DMS79 treated with DMSO at 0.1 percent for 48 hours (cell line): ENCODE measurements at regions not wholly inside any gene's neighbourhood (a gene's known extent, or its start where the extent isn't known, plus 50 kb on each side); places are given as distances from the start of the nearest gene placed in this dataset.
"Not testable (repeated sequence)": the region's sequence is repeated elsewhere in the genome, so short reads cannot be mapped to it uniquely, and the experiment has no call there.

ENCODE experiments used
- DNase-seq: peaks from one replicate; lab custom pipeline; 2025; lab: John Stamatoyannopoulos, UW

DNA sequence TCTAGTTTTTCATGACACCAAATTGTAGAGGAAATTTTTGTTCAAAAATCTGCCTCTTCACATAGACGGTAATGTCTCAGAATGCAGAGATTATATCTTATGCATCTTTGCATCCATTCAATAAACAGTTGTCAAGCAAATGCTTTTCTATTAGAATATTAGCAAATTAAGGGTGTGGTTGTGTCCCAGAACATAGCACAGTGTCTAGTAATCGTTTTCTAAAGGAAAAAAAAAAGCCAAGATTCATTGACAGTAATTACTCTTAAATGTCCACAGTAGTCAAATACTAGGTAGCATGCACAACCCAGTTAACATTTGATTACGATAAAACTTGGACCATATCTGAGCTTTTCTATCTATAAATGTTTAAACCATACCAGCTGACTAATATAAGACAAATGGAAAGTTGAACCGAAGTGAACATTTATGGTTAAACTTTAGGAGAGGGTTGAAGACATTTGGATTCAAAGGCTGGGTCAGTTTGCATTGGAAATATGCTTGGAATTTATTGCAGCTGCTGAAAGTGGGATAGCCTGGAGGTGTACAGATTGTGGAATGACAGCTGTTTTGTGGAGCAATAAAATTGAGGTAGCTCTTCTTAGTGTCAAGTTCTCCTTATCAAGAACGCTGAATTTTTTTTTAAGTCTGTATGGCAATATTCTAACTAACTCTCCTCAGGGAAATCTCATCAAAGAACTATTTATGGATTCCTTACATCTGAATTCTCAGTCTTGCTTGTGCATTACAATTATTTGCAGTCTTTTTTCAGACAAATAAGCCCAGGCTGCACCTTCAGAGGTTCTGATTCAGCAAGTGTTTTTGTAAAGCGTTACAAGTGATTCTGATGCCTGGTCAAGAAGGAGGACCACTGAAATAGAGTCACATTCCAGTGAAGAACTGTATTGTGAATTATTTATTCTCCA lies 66.7 kb upstream of the ATP2B1 start:
- DNase-seq = no peak

DNA sequence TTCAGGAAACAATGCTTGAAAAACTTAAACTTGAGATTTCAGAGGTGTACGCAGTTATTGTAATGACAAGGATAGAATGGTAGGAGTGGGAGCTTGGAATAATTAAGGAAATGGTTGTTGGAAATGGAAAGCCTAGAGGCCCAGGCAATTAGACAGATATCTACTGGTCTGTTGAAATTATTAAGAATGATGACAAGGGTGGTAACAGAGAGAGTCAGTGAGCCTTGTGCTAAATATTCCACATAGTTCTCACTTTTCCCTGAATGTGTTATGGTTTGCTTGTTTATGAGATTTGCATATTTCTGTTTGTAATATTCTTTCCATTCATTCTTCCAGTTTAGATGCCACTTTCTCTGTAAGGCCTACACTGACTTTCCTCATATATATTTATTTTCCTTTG lies 66.0 kb upstream of the ATP2B1 start:
- no peak for DNase-seq

DNA sequence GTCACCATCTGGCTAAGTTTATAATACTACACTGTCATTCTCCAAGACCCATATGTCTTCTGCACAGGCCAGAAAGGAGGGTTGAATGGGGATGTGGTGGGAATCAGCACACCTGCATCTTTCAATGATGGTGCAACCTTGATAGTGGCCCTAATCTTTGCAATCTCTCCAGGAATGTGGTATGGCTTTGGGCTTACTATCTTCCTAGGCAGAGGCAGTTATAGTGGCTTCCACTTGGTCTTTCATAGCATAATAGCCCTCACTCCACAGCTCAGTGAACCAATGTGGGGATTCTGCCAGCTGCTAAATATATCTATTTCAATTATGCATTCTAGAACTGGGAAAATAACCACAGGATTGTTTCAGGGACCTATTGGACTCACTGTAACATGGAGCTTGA lies 61.8 kb upstream of the ATP2B1 start:
- DNase-seq = no peak

DNA sequence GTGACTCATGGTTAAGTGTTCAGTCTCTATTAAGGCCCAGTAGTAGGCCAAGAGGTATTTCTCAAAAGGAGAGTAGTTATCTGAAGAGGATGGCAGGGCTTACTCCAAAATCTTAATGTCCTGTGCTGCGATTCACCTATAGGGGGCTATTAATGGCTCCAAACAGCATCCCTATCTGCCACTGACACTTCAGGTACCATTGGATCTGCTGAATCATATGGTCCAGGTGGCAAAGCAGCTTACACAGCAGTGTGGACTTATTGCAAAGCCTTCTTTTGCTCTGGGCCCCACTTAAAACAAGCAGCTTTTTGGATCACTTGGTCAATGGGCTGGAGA lies 60.8 kb upstream of the ATP2B1 start:
- DNase-seq = no peak

DNA sequence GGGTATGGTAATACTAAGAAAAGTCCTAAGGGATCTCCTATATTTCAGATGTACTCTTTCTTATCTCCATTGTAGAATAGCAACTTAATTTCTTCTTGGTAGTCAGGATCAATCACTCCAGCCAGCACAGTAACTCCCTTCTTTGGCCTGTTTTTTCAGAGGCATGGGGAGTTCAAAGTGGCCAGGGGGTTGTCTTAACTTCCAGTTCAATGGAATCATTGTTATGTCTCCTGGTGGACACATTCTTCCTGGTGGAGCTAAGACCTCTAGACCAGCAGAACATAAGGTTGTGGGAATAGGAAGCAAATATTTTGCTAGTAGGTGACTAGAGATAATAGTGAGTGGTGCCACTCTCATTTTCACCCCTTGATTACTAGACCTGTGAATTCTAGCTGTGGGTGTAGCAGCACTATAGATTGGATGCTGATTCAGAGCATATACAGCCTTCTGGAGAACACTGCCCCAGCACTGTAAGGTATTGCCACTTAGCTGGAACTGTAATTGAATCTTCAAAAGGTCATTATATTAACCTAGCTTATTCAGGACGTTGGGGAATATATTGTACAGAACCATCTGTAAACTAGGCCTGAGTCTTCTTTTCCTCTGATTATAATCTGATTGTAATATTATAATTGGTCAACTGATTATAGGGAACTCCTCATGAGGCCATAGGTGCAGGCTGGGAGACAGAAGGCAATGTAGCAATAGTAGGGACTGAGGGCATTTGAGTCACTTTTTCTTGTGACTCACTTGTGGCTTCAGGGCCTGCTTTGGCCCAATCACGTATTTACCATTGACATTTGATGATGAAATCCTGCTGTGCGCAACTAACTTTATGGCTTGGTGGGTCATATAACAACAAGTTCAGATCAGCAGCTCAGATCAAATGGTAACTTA lies 60.2 kb upstream of the ATP2B1 start:
- DNase-seq = no peak

DNA sequence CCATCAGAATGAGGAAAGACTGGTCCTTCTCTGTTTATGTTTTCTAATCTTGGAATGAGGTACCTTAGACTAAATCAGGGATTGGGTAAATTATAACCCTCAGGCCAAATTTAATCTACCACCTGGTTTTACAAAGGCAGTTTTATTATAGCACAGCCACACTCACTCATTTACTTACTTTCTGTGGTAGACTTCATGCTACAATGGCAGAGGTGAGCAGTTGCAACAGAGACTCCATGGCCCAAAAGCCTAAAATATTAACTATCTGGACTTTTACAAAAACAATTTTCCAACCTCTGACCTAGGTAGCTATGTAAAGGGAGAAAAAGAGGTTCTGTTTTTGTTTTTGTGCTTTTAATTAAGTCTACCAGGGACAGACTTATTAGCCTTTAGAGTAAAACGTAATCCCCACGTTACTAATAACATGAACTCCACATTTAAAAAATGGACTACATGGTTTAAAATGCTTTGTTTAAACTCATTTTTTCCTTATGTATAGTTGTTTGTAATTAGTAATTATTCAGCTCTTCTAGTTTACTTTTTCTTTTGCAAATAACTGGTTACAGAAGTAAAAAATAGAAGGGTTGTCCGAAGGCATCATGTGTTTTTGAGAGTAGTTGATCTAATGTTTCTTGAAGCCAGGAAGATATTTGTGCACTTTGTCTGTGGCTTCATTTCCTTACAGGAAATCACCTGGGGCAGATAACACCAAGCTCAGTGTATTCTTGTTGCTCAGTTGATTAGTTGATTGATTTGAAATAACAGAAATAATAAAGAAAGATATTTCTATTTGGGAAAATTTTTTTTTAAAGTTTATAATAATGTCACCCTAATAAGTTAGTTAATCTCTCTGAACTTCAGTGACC lies 57.6 kb upstream of the ATP2B1 start:
- DNase-seq = no peak

DNA sequence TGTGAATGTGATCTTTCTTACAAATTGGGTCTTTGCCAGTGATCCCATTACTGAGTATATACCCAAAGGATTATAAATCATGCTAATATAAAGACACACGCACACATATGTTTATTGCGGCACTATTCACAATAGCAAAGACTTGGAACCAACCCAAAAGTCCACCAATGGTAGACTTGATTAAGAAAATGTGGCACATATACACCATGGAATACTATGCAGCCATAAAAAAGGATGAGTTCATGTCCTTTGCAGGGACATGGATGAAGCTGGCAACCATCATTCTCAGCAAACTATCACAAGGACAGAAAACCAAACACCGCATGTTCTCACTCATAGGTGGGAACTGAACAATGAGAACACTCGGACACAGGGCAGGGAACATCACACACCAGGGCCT lies 55.5 kb upstream of the ATP2B1 start:
- DNase-seq = not testable (repeated sequence)

DNA sequence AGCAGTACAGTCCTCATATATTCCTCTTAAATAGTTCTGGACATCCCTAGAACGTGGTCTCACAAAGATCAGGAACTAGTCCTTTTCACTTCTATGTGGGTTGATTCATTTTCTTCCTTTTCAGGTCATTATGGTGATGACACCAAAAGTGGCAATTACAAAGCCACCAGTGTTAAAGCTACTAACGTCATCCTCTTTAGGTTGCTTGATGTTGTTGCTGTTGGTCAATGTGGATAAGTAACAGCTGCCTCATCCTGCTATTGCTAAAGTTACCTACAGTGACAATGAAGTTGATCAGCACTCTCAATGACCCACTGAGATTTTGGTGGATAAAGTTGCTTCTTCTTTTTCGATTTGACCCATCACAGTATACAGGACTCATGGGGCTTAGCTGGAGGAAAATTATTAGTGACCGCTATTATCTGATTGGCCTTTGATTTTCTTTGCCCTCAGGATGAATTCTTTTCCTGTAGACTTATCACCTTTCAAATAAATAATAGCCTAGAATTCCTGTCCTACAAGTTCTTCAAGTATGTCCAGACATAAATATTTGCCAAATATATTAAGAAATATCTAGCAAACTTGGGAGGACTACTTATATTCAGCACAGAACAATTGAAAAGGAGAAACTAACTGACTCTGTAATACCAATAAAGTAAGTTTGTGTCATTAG lies 54.0 kb upstream of the ATP2B1 start:
- no peak for DNase-seq

DNA sequence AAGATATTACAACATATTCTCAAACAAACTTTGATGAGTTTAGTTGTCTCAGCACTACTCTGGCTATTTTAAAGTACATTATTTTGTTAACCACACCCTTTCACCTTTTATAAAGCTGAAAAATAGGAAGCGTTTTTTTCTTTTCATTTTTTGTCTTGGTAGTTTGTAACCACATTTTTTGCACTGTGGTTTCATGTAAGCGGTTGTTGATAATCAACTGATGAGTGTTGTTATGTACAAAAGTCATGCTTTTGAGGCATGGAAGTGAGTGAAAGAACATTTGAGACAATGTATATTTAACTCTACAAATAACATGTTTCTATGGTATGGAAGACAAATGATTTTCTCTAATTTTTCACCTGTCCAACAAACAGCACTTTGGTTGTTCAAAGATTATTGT lies 52.1 kb upstream of the ATP2B1 start:
- no peak for DNase-seq
